NCI-H2227 treated with DMSO at 0.1 percent for 48 hours (cell line): ENCODE measurements at regions not wholly inside any gene's neighbourhood (a gene's known extent, or its start where the extent isn't known, plus 50 kb on each side); places are given as distances from the start of the nearest gene placed in this dataset.

Experiments used
- DNase-seq: peaks from one replicate; lab custom pipeline; 2025; lab: John Stamatoyannopoulos, UW

- DNase-seq: no peak
Observed at GRCh38 chr1:177334903-177335302, 164.1 kb downstream of the BRINP2 start.

GRCh38 chr1:177333936-177334595 lies 163.3 kb downstream of the BRINP2 start:
- peak; percentile 10 for DNase-seq
